ENCODE measurements at regions not wholly inside any gene's neighbourhood (a gene's known extent, or its start where the extent isn't known, plus 50 kb on each side); places are given as distances from the start of the nearest gene placed in this dataset.

DNA sequence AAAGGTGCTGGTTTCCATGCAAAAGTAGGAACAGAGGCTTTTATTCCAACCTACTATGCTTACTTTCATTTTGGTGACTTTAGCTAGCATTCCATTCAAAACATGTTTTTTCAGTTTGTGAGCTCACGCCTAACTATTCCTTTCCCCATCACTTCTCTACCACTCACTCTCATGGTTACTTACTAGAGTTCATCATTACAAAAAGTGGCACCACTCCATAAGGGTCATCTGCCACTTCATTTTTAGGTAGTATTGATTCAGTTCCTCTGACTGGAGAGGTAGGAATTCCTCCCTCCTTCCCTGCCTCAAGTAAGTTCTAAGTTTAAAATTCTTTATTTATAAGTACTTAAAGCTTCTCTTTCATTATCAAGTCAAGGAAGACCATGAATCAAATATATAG, 543.1 kb downstream of the HTR7 start:
- Histone ChIP-seq H3K36me3 (no peaks in the 10 kb centered on the region), H3K27ac (no peak overlapping the region), H3K4me3 (no peak overlapping the region), H3K9me3 (no peaks in the 10 kb centered on the region), H3K4me1 (no peaks in the 10 kb centered on the region), H3K27me3 (no peaks in the 10 kb centered on the region)
- no peak for DNase-seq (ENCODE audit: low spot score in 2 of 2)
- intact Hi-C loops (cut with DNase I), result no loop called here
- TF ChIP-seq, protein P1, sequence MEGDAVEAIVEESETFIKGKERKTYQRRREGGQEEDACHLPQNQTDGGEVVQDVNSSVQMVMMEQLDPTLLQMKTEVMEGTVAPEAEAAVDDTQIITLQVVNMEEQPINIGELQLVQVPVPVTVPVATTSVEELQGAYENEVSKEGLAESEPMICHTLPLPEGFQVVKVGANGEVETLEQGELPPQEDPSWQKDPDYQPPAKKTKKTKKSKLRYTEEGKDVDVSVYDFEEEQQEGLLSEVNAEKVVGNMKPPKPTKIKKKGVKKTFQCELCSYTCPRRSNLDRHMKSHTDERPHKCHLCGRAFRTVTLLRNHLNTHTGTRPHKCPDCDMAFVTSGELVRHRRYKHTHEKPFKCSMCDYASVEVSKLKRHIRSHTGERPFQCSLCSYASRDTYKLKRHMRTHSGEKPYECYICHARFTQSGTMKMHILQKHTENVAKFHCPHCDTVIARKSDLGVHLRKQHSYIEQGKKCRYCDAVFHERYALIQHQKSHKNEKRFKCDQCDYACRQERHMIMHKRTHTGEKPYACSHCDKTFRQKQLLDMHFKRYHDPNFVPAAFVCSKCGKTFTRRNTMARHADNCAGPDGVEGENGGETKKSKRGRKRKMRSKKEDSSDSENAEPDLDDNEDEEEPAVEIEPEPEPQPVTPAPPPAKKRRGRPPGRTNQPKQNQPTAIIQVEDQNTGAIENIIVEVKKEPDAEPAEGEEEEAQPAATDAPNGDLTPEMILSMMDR (IDR thresholded peaks at IDR 0.05), result no peak

DNA sequence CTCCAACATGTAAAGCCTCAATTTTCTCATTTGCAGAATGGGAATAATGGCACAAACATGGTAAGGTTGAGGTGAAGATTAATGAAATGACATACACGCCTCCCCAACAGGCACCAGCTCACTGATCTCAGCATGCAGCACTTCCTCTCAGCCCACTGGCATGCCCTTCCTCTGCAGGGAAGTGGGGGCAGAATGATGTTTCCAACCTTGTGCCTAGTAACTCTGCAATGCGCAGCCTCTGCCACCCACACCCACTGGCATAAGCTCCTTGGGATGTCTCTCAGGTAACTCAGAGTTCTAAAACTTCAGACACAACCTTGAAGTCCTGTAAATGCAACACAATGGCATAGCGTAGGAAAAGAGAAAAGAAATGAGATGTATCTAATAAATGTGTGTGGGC, 540.7 kb downstream of the HTR7 start:
- intact Hi-C loops (cut with DNase I), result no loop called here
- Histone ChIP-seq H3K27me3 (no peaks in the 10 kb centered on the region), H3K4me3 (no peak overlapping the region), H3K4me1 (no peaks in the 10 kb centered on the region), H3K9me3 (no peaks in the 10 kb centered on the region), H3K27ac (no peak overlapping the region), H3K36me3 (no peaks in the 10 kb centered on the region)
- TF ChIP-seq, protein P1 (IDR thresholded peaks at IDR 0.05), result no peak
- DNase-seq (ENCODE audit: low spot score in 2 of 2), result no peak

DNA sequence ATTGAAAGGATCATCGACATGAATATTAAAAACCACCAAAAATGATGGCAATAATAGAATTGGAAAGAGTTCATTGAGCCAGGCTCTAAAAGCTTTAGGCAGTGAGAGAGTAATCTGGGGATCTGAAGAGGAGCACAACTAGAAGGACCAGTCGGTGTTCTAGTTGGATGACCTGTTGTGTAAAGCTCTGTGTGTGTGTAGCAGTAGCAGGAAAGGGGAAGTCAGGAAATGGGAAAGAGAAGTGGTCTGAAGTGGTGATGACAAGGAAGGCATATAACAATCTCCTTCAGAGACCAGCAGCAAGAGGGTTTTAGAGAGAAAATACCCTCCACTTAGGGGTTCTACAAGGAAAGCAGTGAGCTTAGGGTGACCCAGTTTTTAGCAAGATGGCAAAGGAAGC, 539.2 kb downstream of the HTR7 start:
- Histone ChIP-seq H3K27ac (no peak overlapping the region), H3K9me3 (no peaks in the 10 kb centered on the region), H3K27me3 (no peaks in the 10 kb centered on the region), H3K4me3 (no peak overlapping the region), H3K4me1 (no peaks in the 10 kb centered on the region), H3K36me3 (no peaks in the 10 kb centered on the region)
- DNase-seq (ENCODE audit: low spot score in 2 of 2), result no peak
- intact Hi-C loops (cut with DNase I), result no loop called here
- TF ChIP-seq, protein P1 (IDR thresholded peaks at IDR 0.05), result no peak

DNA sequence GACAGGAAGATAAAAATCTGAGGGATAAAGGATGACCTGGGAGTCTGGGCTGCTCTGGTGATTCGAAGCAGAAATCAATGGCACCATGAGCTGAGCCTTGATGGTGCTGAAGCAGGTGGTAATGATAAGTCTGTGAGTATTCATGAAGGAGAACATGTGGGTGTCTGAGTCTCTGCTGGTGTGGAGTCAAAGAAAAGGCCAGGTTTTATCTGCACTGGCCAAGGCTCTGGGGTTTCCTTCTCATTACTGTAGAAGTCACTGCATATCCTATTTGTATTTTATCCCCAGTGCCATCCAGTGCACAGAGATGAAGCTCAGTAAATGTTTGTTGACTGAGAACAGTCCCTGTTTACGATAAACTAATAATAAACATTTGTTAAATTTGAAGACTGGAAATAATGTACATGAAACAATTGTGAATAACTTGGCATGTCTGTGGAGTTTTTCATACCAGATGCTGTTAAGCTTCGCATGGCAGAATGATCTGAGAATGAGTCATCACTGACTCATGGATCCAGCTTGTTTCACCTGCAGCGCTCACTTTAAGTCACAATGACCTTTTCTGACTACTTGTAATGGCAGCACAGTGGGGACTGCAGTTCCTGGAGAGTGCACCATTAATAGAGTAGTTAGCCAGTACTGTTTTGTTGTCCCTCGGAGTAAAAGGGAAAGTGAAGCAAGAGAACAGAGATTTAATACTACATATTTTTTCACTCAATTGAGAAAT, 538.5 kb downstream of the HTR7 start:
- TF ChIP-seq, protein P1 (IDR thresholded peaks at IDR 0.05), result no peak
- DNase-seq (ENCODE audit: low spot score in 2 of 2), result no peak
- intact Hi-C loops (cut with DNase I), result no loop called here
- Histone ChIP-seq H3K4me1 (no peaks in the 10 kb centered on the region), H3K4me3 (no peak overlapping the region), H3K27ac (no peak overlapping the region), H3K36me3 (no peaks in the 10 kb centered on the region), H3K27me3 (no peaks in the 10 kb centered on the region), H3K9me3 (no peaks in the 10 kb centered on the region)

DNA sequence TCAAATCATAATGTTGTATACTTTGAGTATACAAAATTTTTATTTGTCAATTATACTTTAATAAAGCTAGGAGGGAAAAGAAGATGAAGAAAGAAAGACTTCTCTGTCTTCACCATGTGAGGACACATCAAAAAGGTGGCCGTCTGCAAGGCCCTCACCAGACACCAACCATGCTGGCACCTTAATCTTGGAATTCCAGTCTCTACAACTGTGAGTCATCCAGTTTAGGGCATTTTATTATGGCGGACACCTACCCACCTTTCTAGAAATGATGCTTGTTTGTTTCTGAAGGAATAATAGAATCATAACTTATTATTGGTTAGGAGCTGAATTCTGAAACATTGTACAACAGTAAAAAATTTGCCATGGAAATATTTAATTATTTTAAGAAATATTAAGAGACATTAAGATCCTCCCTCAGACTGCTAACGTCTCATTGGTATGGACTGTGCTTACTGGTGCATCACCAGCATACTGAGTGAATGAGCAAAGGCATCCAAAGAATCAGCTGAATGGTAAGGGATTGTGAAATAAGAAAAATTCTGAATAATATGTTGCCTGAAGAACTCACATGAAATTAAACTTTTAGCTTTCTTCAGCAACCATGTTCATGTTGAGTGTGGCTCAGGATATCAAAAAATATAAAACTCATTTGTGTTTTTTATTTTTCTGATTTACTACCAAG, 536.6 kb downstream of the HTR7 start:
- Histone ChIP-seq H3K27ac (no peak overlapping the region), H3K36me3 (no peaks in the 10 kb centered on the region), H3K4me1 (no peaks in the 10 kb centered on the region), H3K27me3 (no peaks in the 10 kb centered on the region), H3K9me3 (no peaks in the 10 kb centered on the region), H3K4me3 (no peak overlapping the region)
- TF ChIP-seq, protein P1 (IDR thresholded peaks at IDR 0.05), result no peak
- intact Hi-C loops (cut with DNase I), result no loop called here
- no peak for DNase-seq (ENCODE audit: low spot score in 2 of 2)
